Activated CD8-positive, alpha-beta T cell treated with anti-CD3 and anti-CD28 coated beads for 36 hours (primary cell): ENCODE measurements at regions not wholly inside any gene's neighbourhood (a gene's known extent, or its start where the extent isn't known, plus 50 kb on each side); places are given as distances from the start of the nearest gene placed in this dataset.

Source experiments
- ATAC-seq: fragments of 200-7000 bp; cut with Tn5 transposase; one replicate; pipeline ENCODE4 v1.10.0; 2021; ENCODE audit warnings: mild to moderate bottlenecking, moderate library complexity
- CTCF ChIA-PET: fragments of 350-600 bp; sonication (Branson Sonifier 250); formaldehyde crosslinking; loops from one replicate; lab custom pipeline; 2021; ENCODE audit warnings: antibody characterized with exemption; lab: Charles Lee
- POLR2A ChIA-PET: fragments of 350-600 bp; sonication (Branson Sonifier 250); formaldehyde crosslinking; loops from one replicate; lab custom pipeline; 2021; ENCODE audit warnings: antibody characterized with exemption; lab: Charles Lee
- DNase-seq: peaks from one replicate; pipeline ENCODE4 v3.0.0-alpha.2; 2020
- H3K27ac Mint-ChIP-seq: one replicate; pipeline ENCODE4 v1.8.0; 2021; ENCODE audit warnings: mild to moderate bottlenecking, mixed read lengths
- H3K27me3 Mint-ChIP-seq: one replicate; pipeline ENCODE4 v1.8.0; 2021; ENCODE audit warnings: mixed read lengths
- H3K36me3 Mint-ChIP-seq: one replicate; pipeline ENCODE4 v1.8.0; 2021; ENCODE audit warnings: low read depth, mixed read lengths
- H3K4me1 Mint-ChIP-seq: one replicate; pipeline ENCODE4 v1.8.0; 2021; ENCODE audit warnings: low read depth, mixed read lengths
- H3K4me3 Mint-ChIP-seq: one replicate; pipeline ENCODE4 v1.8.0; 2021; ENCODE audit warnings: mild to moderate bottlenecking, moderate library complexity, mixed read lengths
- H3K9me3 Mint-ChIP-seq: one replicate; pipeline ENCODE4 v1.8.0; 2021; ENCODE audit warnings: mixed read lengths
- intact Hi-C: fragments of 100-400 bp; cut with micrococcal nuclease; formaldehyde crosslinking; loops from one replicate; pipeline ENCODE4 v1.10.0; 2022
- TF ChIP-seq, protein P1 (sequence below): fragments of 200-600 bp; IDR thresholded peaks from one replicate; pipeline ENCODE4 v1.8.0; 2022; ENCODE audit warnings: antibody characterized with exemption, mild to moderate bottlenecking

DNA sequence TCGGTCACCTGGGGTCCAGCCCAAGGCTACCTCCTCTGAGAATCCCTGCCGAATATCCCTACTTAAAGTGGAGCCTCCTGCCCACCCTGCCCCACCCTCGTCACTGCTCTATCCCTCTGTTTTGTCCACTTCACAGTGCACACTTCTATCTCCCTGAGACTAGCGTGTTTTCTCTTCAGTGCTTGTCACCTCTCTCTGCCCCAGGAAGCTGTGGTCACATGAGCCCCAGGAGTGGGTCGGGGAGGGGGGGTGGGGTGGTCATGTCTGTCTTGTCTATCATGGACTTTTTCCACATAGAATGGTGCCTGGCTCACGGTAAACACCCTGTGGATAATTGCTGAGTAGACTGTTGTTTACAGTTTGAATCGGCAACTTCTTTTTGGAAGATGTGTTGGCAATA is 673.6 kb downstream of the PTPRU start:
- ATAC-seq (no peak), DNase-seq (no peak)
- H3K27me3 Mint-ChIP-seq: peaks cover 17% of the 10 kb centered on the region
- POLR2A ChIA-PET: no interaction called here
- H3K4me1 Mint-ChIP-seq: no peaks in the 10 kb centered on the region
- H3K9me3 Mint-ChIP-seq: no peaks in the 10 kb centered on the region
- H3K4me3 Mint-ChIP-seq: no peak overlapping the region
- H3K27ac Mint-ChIP-seq: no peak overlapping the region
- H3K36me3 Mint-ChIP-seq: no peaks in the 10 kb centered on the region
- intact Hi-C loops: loop anchor here (10.0 kb wide), 1 partner anchor 175 kb away; no protein-coding TSS in a partner anchor
- CTCF ChIA-PET: no interaction called here
- TF ChIP-seq, protein P1, sequence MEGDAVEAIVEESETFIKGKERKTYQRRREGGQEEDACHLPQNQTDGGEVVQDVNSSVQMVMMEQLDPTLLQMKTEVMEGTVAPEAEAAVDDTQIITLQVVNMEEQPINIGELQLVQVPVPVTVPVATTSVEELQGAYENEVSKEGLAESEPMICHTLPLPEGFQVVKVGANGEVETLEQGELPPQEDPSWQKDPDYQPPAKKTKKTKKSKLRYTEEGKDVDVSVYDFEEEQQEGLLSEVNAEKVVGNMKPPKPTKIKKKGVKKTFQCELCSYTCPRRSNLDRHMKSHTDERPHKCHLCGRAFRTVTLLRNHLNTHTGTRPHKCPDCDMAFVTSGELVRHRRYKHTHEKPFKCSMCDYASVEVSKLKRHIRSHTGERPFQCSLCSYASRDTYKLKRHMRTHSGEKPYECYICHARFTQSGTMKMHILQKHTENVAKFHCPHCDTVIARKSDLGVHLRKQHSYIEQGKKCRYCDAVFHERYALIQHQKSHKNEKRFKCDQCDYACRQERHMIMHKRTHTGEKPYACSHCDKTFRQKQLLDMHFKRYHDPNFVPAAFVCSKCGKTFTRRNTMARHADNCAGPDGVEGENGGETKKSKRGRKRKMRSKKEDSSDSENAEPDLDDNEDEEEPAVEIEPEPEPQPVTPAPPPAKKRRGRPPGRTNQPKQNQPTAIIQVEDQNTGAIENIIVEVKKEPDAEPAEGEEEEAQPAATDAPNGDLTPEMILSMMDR: no peak

DNA sequence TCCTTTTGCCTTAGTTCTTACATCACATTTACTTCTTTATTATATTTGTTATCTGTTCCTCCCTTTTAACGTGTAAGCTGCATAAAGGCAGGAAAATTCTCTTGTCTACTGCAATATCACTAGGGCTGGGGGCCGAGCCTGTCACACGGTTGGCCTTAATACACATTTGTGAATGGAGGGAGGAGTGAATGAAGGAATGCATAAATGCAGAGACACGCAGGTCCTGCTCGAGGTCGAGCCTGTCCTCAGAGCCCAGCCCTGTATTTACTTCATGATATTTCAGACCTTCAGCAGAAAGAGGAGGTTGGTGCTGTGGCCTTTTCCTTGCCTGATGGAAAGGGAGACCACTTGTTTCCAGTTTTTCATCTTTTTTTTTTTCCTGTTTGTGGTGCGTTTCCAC is 671.3 kb downstream of the PTPRU start:
- H3K27ac Mint-ChIP-seq: no peak overlapping the region

DNA sequence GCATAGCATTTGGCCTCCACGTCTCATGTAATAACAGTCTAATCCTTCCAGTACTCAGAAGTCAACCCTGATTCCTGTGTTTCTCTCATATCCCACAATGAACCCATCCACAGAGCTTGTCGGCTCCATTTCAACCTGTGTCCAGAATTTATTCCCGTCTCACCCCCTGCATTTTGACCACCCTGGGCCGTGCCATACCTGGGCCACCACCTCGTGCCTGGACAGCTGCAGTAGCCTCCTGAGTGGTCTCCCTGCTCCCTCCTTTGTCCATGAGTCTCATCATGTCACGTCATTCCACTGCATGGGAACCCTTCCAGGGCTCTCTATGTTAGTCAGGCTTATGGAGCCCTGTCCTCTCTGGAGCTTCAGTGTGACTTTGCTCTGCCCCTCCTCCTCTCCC is 670.6 kb downstream of the PTPRU start:
- DNase-seq (no peak), ATAC-seq (no peak)
- intact Hi-C loops: no loop called here
- H3K27ac Mint-ChIP-seq: no peak overlapping the region
- no peaks in the 10 kb centered on the region for H3K9me3 Mint-ChIP-seq
- no peaks in the 10 kb centered on the region for H3K4me1 Mint-ChIP-seq
- ChIA-PET POLR2A (no interaction called here), CTCF (no interaction called here)
- no peaks in the 10 kb centered on the region for H3K36me3 Mint-ChIP-seq
- H3K4me3 Mint-ChIP-seq: no peak overlapping the region
- peaks cover 17% of the 10 kb centered on the region for H3K27me3 Mint-ChIP-seq
- TF ChIP-seq, protein P1: no peak

More for the DNA sequence above, 671.3 kb downstream of the PTPRU start:
- Mint-ChIP-seq H3K27me3 (peaks cover 16% of the 10 kb centered on the region), H3K9me3 (no peaks in the 10 kb centered on the region), H3K36me3 (no peaks in the 10 kb centered on the region), H3K4me1 (no peaks in the 10 kb centered on the region), H3K4me3 (no peak overlapping the region)
- ATAC-seq (no peak), DNase-seq (no peak)
- intact Hi-C loops: no loop called here
- ChIA-PET CTCF (no interaction called here), POLR2A (no interaction called here)
- TF ChIP-seq, protein P1: no peak

DNA sequence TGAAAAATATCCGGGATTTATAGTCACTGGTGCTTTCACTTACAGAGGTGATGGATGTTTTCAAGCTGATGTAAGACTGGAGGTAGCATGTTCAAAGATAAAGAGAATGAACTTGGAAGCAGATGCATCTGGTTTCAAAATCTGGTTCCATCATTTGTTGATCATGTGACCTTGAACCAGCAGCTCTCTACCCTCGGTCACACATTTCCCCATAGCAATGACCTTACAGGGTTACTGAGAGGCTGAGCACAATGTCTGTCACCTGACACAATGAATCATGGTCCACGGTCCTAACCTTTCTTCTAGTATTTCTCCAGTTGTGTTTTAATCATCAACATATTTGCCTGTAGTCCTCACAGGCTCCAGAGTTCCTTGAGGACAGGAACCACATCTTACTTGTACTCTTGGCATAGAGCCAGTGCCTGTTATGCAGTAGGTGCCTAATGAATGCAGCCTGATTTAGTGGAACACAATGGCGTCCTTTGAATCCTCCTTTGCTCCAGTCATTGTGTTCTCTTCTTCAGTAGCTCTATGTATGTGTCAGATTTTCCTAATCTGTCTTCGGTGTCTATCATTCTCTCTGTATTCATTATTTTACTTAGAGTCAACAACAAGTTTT is 667.3 kb downstream of the PTPRU start:
- Mint-ChIP-seq H3K27me3 (peaks cover 8% of the 10 kb centered on the region), H3K27ac (no peak overlapping the region), H3K36me3 (no peaks in the 10 kb centered on the region), H3K4me1 (no peaks in the 10 kb centered on the region), H3K4me3 (no peak overlapping the region), H3K9me3 (no peaks in the 10 kb centered on the region)
- ATAC-seq (no peak), DNase-seq (no peak)
- POLR2A ChIA-PET: no interaction called here
- CTCF ChIA-PET: no interaction called here
- intact Hi-C loops: no loop called here
- TF ChIP-seq, protein P1: no peak

DNA sequence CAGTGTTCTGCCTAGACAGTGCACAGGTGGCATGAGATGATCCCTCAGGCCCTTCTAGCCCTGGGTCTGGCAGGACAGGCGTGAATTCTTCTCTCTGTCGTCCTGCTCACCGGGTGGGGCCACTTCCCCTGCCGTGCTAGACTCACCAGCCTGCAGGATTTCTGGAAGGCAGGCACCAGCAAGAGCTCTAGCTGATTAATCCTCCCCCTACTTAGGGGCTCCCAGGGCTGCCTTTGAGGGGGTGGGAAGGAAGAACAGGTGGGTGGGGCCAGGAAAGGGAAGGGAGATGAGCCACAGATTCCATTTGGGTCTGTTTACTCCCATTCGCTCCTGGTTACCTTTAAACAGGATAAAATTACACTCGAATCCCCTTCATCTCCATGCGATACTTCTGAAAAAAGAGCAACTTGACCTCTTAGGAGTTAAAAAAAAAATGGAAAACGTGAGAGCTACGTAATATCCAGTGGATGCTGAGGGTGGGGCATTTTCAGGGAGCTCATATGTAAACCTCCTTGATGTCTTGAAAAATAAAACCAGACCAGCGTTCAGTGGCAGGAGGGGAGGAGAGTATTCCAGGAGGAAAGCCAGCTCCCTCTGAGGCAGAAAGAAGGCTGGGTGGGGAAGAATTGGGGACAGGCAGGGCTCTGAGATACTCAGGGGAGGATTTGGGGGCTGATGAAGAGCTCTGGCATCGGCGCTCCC is 665.5 kb downstream of the PTPRU start:
- Mint-ChIP-seq H3K4me1 (no peaks in the 10 kb centered on the region), H3K27me3 (peaks cover 8% of the 10 kb centered on the region), H3K36me3 (no peaks in the 10 kb centered on the region), H3K4me3 (no peak overlapping the region), H3K27ac (no peak overlapping the region), H3K9me3 (no peaks in the 10 kb centered on the region)
- DNase-seq: no peak
- CTCF ChIA-PET: no interaction called here
- ATAC-seq: no peak
- POLR2A ChIA-PET: no interaction called here
- TF ChIP-seq, protein P1: no peak
- intact Hi-C loops: no loop called here
